ENCODE measurements at regions not wholly inside any gene's neighbourhood (a gene's known extent, or its start where the extent isn't known, plus 50 kb on each side); places are given as distances from the start of the nearest gene placed in this dataset.

DNA sequence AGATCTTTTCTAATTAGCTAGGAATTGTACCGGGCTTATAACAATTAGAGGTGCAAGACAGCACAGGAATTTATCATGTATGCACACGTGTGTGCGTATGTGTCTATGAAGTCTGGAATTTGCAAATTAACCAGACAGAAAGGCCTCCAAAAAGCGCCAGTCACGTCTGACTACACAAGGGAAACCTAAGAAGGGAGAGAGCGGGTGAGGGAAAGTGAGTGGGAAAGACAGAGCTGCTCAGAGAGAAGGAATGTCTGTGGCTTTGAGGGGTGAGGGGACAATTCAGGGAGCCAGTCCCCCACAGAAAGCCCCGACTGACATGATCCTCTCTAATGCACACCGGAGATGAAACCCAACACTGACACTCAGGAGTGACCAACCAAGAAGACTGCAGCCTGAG is 197.7 kb upstream of the SH3BP4 start:
- TF ChIP-seq, protein P1, sequence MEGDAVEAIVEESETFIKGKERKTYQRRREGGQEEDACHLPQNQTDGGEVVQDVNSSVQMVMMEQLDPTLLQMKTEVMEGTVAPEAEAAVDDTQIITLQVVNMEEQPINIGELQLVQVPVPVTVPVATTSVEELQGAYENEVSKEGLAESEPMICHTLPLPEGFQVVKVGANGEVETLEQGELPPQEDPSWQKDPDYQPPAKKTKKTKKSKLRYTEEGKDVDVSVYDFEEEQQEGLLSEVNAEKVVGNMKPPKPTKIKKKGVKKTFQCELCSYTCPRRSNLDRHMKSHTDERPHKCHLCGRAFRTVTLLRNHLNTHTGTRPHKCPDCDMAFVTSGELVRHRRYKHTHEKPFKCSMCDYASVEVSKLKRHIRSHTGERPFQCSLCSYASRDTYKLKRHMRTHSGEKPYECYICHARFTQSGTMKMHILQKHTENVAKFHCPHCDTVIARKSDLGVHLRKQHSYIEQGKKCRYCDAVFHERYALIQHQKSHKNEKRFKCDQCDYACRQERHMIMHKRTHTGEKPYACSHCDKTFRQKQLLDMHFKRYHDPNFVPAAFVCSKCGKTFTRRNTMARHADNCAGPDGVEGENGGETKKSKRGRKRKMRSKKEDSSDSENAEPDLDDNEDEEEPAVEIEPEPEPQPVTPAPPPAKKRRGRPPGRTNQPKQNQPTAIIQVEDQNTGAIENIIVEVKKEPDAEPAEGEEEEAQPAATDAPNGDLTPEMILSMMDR (IDR thresholded peaks at IDR 0.05; ENCODE audit: unreplicated experiment) = no peak
- no peaks in the 10 kb centered on the region for H3K27me3 Mint-ChIP-seq
- no peak overlapping the region for H3K27ac Mint-ChIP-seq
- no peak overlapping the region for H3K4me3 Mint-ChIP-seq (ENCODE audit: low read depth)
- no peak for DNase-seq (ENCODE audit: low spot score, unreplicated experiment)
- H3K4me1 Mint-ChIP-seq (ENCODE audit: low read depth) = no peaks in the 10 kb centered on the region
- H3K9me3 Mint-ChIP-seq (ENCODE audit: low read depth) = peaks cover 3% of the 10 kb centered on the region
- H3K36me3 Mint-ChIP-seq (ENCODE audit: insufficient read depth) = no peaks in the 10 kb centered on the region

- no peak for DNase-seq (ENCODE audit: low spot score, unreplicated experiment)
- Mint-ChIP-seq H3K27ac (no peak overlapping the region), H3K9me3 (ENCODE audit: low read depth) (peaks cover 3% of the 10 kb centered on the region), H3K36me3 (ENCODE audit: insufficient read depth) (no peaks in the 10 kb centered on the region), H3K4me1 (ENCODE audit: low read depth) (no peaks in the 10 kb centered on the region), H3K27me3 (no peaks in the 10 kb centered on the region), H3K4me3 (ENCODE audit: low read depth) (no peak overlapping the region)
- TF ChIP-seq, protein P1 (IDR thresholded peaks at IDR 0.05; ENCODE audit: unreplicated experiment) = no peak
Observed at GRCh38 chr2:234753701-234754100, 198.1 kb upstream of the SH3BP4 start.

- H3K27ac Mint-ChIP-seq = no peak overlapping the region
- peaks cover 1% of the 10 kb centered on the region for H3K36me3 Mint-ChIP-seq (ENCODE audit: insufficient read depth)
- TF ChIP-seq, protein P1 (IDR thresholded peaks at IDR 0.05; ENCODE audit: unreplicated experiment) = no peak
- H3K9me3 Mint-ChIP-seq (ENCODE audit: low read depth) = peaks cover 3% of the 10 kb centered on the region
- no peaks in the 10 kb centered on the region for H3K27me3 Mint-ChIP-seq
- no peak for DNase-seq (ENCODE audit: low spot score, unreplicated experiment)
- H3K4me3 Mint-ChIP-seq (ENCODE audit: low read depth) = no peak overlapping the region
- H3K4me1 Mint-ChIP-seq (ENCODE audit: low read depth) = no peaks in the 10 kb centered on the region
Observed at GRCh38 chr2:234752966-234753365, 198.9 kb upstream of the SH3BP4 start.

DNA sequence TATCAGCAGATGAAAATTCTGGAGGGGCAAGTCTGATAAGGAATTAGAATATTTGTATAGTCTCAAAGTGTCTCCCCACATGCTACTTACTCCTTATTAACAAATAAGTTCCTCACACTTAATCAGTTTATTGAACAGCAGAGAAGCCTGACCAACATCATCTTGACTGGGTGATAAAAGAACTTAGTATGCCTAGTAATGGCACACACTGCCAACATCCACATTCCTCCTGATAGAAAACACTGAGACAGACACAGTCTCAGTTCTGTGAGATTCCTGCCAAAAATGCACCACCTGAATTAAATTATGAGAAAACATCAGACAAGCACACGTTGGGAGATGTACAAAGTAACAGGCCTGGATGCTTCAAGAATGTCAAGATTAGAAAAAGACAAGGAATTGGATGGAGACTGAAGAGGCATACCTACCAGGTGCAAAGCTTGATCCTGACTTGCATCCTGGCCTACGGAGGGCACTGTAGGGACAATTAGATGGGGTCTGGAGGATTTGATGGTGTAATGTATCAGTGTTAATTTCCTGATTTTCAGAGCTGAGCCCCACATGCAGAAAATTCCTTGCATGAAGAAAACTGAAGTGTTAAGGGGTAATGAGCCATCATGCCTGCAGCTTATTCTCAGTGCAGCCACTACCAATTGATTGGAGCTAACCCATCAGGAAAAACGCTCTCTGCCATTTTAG is 200.4 kb upstream of the SH3BP4 start:
- Mint-ChIP-seq H3K4me3 (ENCODE audit: low read depth) (no peak overlapping the region), H3K27me3 (no peaks in the 10 kb centered on the region), H3K9me3 (ENCODE audit: low read depth) (peaks cover 6% of the 10 kb centered on the region), H3K4me1 (ENCODE audit: low read depth) (no peaks in the 10 kb centered on the region), H3K27ac (no peak overlapping the region), H3K36me3 (ENCODE audit: insufficient read depth) (peaks cover 2% of the 10 kb centered on the region)
- DNase-seq (ENCODE audit: low spot score, unreplicated experiment) = no peak
- TF ChIP-seq, protein P1 (IDR thresholded peaks at IDR 0.05; ENCODE audit: unreplicated experiment) = no peak

DNA sequence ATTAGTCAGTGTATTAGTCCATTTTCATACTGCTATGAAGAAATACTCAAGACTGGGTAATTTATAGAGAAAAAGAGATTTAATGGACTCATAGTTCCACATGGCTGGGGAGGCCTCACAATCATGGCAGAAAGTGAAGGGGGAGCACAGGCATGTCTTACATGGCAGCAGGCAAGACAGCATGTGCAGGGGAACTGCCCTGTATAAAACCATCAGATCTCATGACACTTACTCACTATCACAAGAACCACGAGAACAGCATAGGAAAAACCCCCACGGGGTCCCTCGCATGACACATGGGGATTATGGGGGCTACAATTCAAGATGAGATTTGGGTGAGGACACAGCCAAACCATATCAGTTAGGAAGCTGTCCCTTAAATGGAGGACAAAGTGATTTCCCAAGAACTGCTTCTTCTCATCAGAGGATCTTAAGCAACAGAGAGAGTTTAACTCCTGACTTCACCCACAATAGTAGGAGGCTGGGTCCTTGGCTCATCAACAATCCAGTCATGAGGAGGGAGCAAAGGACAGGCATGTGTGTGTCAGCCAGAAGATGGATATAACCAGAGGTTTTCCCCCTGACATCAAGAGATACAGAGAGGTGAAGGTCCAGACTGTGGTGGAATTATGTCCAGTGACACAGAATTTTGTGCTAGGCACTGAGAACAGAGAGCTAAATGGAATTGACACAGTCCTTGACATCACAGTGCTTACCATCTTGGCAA is 203.8 kb upstream of the SH3BP4 start:
- Mint-ChIP-seq H3K4me1 (ENCODE audit: low read depth) (no peaks in the 10 kb centered on the region), H3K9me3 (ENCODE audit: low read depth) (peaks cover 6% of the 10 kb centered on the region), H3K4me3 (ENCODE audit: low read depth) (no peak overlapping the region), H3K27ac (no peak overlapping the region), H3K27me3 (no peaks in the 10 kb centered on the region), H3K36me3 (ENCODE audit: insufficient read depth) (peaks cover 2% of the 10 kb centered on the region)
- TF ChIP-seq, protein P1 (IDR thresholded peaks at IDR 0.05; ENCODE audit: unreplicated experiment) = no peak
- DNase-seq (ENCODE audit: low spot score, unreplicated experiment) = no peak

Data from progenitor cell of endocrine pancreas (in vitro differentiated cells).